Astrocyte (in vitro differentiated cells and primary cell): ENCODE measurements at regions not wholly inside any gene's neighbourhood (a gene's known extent, or its start where the extent isn't known, plus 50 kb on each side); places are given as distances from the start of the nearest gene placed in this dataset.

ENCODE experiments used
- CTCF ChIP-seq: IDR thresholded peaks from 2 replicates; pipeline ENCODE4 v1.5.1; 2011; ENCODE audit warnings: low read depth, mild to moderate bottlenecking, inconsistent platforms, low read length, moderate library complexity; ENCODE audit not compliant: insufficient read depth
- EZH2 ChIP-seq: IDR thresholded peaks from 2 replicates; pipeline ENCODE4 v1.6.1; 2012; ENCODE audit warnings: mild to moderate bottlenecking, low read length, inconsistent platforms; ENCODE audit not compliant: insufficient read depth

GRCh38 chr4:4763822-4764557 is 95.5 kb upstream of the MSX1 start:
- no peak for TF ChIP-seq CTCF
- TF ChIP-seq EZH2, result no peak
